ENCODE measurements at regions not wholly inside any gene's neighbourhood (a gene's known extent, or its start where the extent isn't known, plus 50 kb on each side); places are given as distances from the start of the nearest gene placed in this dataset.

DNA sequence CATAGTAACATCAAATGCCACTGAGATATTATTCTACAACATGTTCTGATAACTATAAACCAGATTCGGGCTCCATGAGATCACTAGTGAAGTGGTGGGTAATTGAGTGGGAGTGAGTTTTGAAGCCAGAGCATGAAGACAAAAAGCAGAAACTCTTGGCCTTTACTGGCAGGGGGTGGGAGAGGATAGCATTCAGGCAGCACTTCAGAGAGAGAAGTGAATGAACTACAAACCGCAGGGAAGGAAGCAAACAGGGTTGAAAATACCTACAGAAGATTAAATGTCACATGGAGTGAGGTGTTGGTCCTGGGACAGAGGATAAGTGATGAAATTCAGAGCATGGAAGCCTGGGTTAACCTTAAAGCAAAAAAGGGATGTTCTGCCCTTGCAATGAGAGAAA, 250.0 kb downstream of the EPM2A start:
- no peaks in the 10 kb centered on the region for H3K36me3 Mint-ChIP-seq (ENCODE audit: unreplicated experiment)
- H3K4me1 Mint-ChIP-seq (ENCODE audit: unreplicated experiment) = no peaks in the 10 kb centered on the region
- peaks cover 5% of the 10 kb centered on the region for H3K27me3 Mint-ChIP-seq (ENCODE audit: unreplicated experiment)
- TF ChIP-seq, protein P1, sequence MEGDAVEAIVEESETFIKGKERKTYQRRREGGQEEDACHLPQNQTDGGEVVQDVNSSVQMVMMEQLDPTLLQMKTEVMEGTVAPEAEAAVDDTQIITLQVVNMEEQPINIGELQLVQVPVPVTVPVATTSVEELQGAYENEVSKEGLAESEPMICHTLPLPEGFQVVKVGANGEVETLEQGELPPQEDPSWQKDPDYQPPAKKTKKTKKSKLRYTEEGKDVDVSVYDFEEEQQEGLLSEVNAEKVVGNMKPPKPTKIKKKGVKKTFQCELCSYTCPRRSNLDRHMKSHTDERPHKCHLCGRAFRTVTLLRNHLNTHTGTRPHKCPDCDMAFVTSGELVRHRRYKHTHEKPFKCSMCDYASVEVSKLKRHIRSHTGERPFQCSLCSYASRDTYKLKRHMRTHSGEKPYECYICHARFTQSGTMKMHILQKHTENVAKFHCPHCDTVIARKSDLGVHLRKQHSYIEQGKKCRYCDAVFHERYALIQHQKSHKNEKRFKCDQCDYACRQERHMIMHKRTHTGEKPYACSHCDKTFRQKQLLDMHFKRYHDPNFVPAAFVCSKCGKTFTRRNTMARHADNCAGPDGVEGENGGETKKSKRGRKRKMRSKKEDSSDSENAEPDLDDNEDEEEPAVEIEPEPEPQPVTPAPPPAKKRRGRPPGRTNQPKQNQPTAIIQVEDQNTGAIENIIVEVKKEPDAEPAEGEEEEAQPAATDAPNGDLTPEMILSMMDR (IDR thresholded peaks at IDR 0.05) = no peak
- no peak overlapping the region for H3K4me3 Mint-ChIP-seq (ENCODE audit: unreplicated experiment)
- H3K9me3 Mint-ChIP-seq (ENCODE audit: unreplicated experiment) = peaks cover 4% of the 10 kb centered on the region
- DNase-seq (ENCODE audit: extremely low spot score, unreplicated experiment) = no peak
- no peak overlapping the region for H3K27ac Mint-ChIP-seq (ENCODE audit: unreplicated experiment)

DNA sequence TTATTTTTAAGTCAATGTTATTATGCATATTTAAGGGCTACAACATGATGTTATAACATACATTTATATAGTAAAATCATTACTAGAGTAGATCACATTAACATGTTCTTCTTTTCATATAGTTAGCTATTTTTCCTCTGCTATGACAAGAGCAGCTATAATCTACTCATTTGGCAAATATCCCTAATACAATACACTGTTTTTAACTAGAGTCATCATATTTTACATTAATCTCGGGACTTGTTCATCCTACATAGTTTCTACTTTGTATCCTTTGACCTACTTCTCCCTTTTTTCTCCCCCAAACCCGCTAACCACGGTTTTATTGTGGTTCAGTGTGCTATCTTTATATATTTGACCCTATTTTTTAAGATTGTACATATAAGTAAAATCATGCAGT, 249.0 kb downstream of the EPM2A start:
- TF ChIP-seq, protein P1 (IDR thresholded peaks at IDR 0.05) = no peak
- no peak overlapping the region for H3K27ac Mint-ChIP-seq (ENCODE audit: unreplicated experiment)
- H3K4me3 Mint-ChIP-seq (ENCODE audit: unreplicated experiment) = no peak overlapping the region
- H3K36me3 Mint-ChIP-seq (ENCODE audit: unreplicated experiment) = no peaks in the 10 kb centered on the region
- peaks cover 5% of the 10 kb centered on the region for H3K27me3 Mint-ChIP-seq (ENCODE audit: unreplicated experiment)
- H3K4me1 Mint-ChIP-seq (ENCODE audit: unreplicated experiment) = no peaks in the 10 kb centered on the region
- no peaks in the 10 kb centered on the region for H3K9me3 Mint-ChIP-seq (ENCODE audit: unreplicated experiment)
- no peak for DNase-seq (ENCODE audit: extremely low spot score, unreplicated experiment)

DNA sequence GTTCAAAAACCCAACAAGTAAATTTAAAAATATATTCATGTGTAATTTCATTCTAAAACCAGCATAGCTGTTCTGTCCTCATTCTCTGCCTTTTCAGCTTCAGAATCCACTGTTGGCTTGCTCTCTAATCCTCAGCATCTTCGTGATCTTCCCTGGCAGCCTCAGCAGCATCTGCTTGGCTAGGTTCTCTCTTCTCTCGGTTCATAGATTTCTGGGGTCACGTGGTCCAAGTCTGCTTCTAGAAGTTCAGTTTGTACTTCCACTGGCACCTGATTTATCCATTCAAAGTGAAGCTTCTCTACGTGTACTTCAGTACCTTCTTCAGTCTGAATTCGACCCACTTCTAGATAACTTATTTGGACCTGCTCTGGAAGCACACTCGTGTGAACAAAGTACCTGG, 245.7 kb downstream of the EPM2A start:
- Mint-ChIP-seq H3K4me1 (ENCODE audit: unreplicated experiment) (no peaks in the 10 kb centered on the region), H3K27me3 (ENCODE audit: unreplicated experiment) (peaks cover 5% of the 10 kb centered on the region), H3K4me3 (ENCODE audit: unreplicated experiment) (no peak overlapping the region), H3K36me3 (ENCODE audit: unreplicated experiment) (no peaks in the 10 kb centered on the region), H3K9me3 (ENCODE audit: unreplicated experiment) (peaks cover 9% of the 10 kb centered on the region), H3K27ac (ENCODE audit: unreplicated experiment) (no peak overlapping the region)
- DNase-seq (ENCODE audit: extremely low spot score, unreplicated experiment) = no peak
- TF ChIP-seq, protein P1 (IDR thresholded peaks at IDR 0.05) = no peak

DNA sequence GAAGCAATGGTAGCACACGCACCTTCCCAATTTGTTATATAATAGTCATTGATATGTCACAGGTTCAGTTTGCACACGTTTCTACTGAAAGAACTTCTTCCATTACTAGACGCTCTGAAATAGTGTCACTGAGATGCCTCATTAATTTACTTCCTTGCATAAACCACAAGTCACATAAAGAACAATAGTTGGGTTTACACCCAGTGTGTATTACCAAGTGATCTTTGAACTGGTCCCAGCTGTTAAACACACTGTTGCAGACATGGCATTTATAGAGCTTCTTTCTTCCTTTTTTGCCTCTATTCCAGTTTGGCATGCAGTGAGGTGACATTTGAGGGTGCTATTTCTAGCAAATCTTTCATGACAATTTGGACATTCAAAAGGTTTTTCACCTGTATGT, 245.3 kb downstream of the EPM2A start:
- no peak for DNase-seq (ENCODE audit: extremely low spot score, unreplicated experiment)
- H3K4me3 Mint-ChIP-seq (ENCODE audit: unreplicated experiment) = no peak overlapping the region
- H3K4me1 Mint-ChIP-seq (ENCODE audit: unreplicated experiment) = no peaks in the 10 kb centered on the region
- no peak overlapping the region for H3K27ac Mint-ChIP-seq (ENCODE audit: unreplicated experiment)
- TF ChIP-seq, protein P1 (IDR thresholded peaks at IDR 0.05) = no peak
- peaks cover 13% of the 10 kb centered on the region for H3K9me3 Mint-ChIP-seq (ENCODE audit: unreplicated experiment)
- peaks cover 5% of the 10 kb centered on the region for H3K27me3 Mint-ChIP-seq (ENCODE audit: unreplicated experiment)
- no peaks in the 10 kb centered on the region for H3K36me3 Mint-ChIP-seq (ENCODE audit: unreplicated experiment)

DNA sequence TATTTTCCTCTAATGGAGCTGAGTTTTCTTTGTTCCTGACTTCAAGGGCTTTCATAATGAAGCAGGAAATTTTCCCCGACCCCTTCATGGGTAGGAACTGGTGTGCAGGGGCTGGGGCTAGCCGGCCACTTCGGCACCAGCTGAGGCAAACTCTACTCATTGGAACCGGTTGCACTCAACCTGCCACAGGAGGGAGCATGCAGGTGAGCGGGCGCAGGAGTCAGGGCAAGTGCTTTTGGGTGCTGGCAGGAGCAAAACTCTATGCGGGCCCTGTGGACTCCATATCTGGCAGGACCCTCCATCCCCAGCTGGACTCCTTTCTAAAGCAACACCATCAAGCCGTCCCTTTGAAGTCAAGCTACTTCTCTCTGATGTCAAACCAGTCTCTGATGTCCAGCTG, 244.2 kb downstream of the EPM2A start:
- DNase-seq (ENCODE audit: extremely low spot score, unreplicated experiment) = no peak
- TF ChIP-seq, protein P1 (IDR thresholded peaks at IDR 0.05) = no peak
- H3K4me3 Mint-ChIP-seq (ENCODE audit: unreplicated experiment) = no peak overlapping the region
- H3K36me3 Mint-ChIP-seq (ENCODE audit: unreplicated experiment) = no peaks in the 10 kb centered on the region
- H3K27ac Mint-ChIP-seq (ENCODE audit: unreplicated experiment) = no peak overlapping the region
- H3K4me1 Mint-ChIP-seq (ENCODE audit: unreplicated experiment) = no peaks in the 10 kb centered on the region
- H3K9me3 Mint-ChIP-seq (ENCODE audit: unreplicated experiment) = peaks cover 20% of the 10 kb centered on the region
- H3K27me3 Mint-ChIP-seq (ENCODE audit: unreplicated experiment) = no peaks in the 10 kb centered on the region

All from osteocyte (in vitro differentiated cells).